HFF-Myc (cell line): ENCODE measurements at regions not wholly inside any gene's neighbourhood (a gene's known extent, or its start where the extent isn't known, plus 50 kb on each side); places are given as distances from the start of the nearest gene placed in this dataset.

Source experiments
- DNase-seq: peaks from one replicate; pipeline ENCODE4 v3.0.0-alpha.2; 2011; ENCODE audit warnings: low read depth; ENCODE audit errors: extremely low read depth
- H3K4me3 ChIP-seq: replicated peaks from 2 replicates; pipeline ENCODE4 v1.5.1; 2011; ENCODE audit warnings: low read depth, mild to moderate bottlenecking, control low read depth, low read length
- CTCF ChIP-seq: IDR thresholded peaks from 2 replicates; pipeline ENCODE4 v1.5.1; 2012; ENCODE audit warnings: mild to moderate bottlenecking, low read depth, low read length, control low read depth; ENCODE audit errors: missing control alignments

DNA sequence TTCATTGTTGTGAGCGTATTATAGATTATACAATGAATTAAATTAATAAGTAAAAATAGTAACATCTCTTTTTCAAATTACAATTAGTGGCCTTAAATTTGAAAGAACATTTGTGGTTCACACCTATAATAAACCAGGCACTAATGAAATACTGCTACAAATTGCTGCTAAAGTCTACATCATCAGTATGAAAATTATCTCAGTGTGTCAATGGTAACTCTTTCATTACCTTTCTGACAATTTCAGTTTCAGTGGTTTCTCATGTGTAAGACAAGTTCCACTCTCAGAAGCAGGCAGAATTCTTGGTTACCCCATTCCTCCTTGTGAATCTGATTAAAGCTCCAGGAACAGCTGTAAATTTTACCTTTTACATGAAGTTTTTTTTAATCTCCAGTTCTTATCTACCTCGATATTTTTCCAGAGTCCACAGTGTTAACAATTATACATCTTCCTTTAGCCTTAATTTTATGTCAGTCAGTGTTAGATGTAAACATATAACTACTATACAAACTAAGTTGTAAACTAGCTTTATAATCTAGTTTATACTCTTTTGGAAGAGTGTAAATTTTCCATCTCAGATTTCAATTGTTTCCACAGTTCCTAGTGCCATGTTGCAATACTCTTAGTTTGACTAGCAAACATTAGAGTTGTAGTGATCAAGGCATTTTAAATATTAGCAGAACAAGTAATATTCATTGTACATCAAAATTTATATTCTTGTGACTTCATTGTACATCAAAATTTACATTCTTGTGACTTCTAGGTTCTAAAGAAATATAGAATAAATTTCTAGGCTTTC lies 1038.4 kb downstream of the EPHA7 start:
- TF ChIP-seq CTCF = no peak
- DNase-seq = no peak
- H3K4me3 ChIP-seq = no peak overlapping the region

DNA sequence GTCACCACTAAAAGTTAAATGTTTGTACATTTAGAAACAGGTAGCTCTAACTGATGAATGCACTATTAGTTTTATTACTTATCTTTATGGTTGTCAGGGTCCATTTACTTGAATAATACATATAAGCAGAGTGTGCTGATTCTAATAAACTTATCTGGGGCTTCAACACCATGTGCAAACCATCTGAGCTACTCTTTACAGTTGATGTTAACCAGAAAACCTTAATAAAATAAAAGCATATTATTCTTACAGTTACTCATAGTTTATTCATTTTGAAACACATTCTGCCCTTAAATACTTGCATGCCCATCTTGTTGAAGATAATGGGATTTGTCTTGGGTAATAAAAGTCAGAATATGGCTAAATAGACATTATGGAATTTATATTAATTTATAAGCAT lies 1042.2 kb downstream of the EPHA7 start:
- H3K4me3 ChIP-seq = no peak overlapping the region
- no peak for TF ChIP-seq CTCF
- no peak for DNase-seq

DNA sequence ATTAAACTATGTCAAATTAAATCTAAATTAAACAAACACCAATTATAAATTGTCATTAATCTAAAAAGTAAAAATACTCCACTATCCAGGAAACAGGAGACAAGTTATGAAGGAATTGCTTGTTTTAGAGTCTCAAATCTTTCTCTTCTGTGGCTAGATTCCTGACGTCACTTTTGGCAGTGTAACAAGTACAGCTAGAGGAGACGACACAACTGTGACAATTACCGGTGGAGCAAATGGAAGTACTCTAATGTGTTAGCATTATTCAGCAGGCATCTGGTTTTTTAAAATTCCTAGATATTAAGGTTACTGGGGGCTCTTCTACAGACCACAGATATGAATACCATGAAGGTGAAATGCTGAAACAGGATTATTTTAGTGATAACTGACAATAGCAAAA lies 1042.7 kb downstream of the EPHA7 start:
- H3K4me3 ChIP-seq = no peak overlapping the region
- TF ChIP-seq CTCF = no peak

DNA sequence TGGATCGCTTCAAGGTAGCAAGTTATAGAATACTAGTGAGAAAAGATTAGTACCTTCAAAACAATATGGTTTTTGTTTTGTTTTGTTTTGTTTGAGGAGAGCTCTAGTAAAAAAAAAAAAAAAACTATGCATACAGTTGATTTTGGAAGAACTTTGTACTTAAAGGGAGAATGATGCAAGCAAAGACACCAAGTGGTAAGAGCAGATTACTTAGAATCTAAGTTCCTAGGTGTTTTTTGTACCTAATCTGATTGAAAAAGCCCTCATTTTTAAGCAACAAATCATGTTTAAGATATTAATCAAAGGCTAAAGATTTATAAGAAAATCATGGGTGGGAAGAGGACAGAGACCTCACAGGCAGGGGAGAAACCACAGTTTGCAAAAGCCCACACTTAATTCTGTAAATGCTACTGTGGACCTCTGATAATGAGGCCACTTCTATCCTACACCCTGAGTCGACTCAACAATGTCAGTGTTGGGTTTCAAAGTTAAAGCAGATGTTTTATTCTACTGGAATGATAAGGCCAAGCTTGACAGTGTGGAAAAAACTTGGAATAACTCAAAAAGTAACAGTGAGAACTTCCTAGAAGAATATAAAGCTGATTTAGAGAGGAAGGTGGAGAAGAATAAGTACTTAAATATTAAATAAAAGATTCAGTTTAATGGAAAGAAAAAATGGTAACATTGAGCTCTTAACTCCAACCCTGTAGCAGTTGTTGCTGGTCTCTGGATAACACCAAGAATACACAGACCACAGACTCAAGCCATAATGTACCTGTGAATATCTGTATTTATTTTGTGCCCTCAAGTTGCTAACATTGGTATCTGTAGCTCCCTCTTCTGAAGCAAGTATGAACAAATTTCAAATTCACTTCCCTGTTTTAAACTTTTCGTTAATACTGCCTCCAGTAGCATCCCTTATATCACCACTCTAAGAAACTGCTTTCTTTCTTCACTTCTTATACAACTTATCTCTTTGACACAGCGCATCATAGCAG lies 1047.8 kb downstream of the EPHA7 start:
- no peak for DNase-seq
- TF ChIP-seq CTCF = no peak
- H3K4me3 ChIP-seq = no peak overlapping the region

More for the DNA sequence above, 1042.7 kb downstream of the EPHA7 start:
- no peak for DNase-seq

DNA sequence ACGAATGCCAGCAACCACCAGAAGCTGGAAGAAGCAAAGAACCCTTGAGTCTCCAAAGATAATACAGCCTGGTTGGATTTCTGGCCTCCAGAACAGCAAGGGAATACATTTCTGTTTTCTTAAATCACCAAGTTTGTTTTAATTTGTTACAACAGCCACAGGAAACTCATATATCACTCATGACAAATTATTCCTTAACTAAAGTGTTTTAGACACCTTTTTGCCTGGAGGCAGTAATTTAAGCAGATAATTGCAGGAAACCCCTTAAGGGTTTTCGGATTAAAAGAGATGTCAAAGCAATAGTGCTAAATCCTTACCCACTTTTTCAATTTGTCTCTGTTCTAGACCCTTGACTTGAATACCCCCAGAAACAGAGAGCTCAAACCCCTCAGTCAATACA lies 1050.0 kb downstream of the EPHA7 start:
- TF ChIP-seq CTCF = no peak
- no peak for DNase-seq
- no peak overlapping the region for H3K4me3 ChIP-seq

- H3K4me3 ChIP-seq = no peak overlapping the region
- TF ChIP-seq CTCF = no peak
- no peak for DNase-seq
Observed at GRCh38 chr6:92364948-92365541, 1054.3 kb downstream of the EPHA7 start.
